ENCODE measurements at regions not wholly inside any gene's neighbourhood (a gene's known extent, or its start where the extent isn't known, plus 50 kb on each side); places are given as distances from the start of the nearest gene placed in this dataset.

- TF ChIP-seq CTCF (IDR thresholded peaks at IDR 0.05; ENCODE audit: control extremely low read depth in 1 of 3, insufficient read depth in 1 of 3, low read depth in 1 of 3, low read length in 3 of 3), result no peak
- no peak for TF ChIP-seq MAFK (IDR thresholded peaks at IDR 0.05; ENCODE audit: low read depth, low read length)
- TF ChIP-seq CTBP2 (IDR thresholded peaks at IDR 0.05; ENCODE audit: borderline replicate concordance, insufficient read depth, insufficient read length, low read length), result no peak
- TF ChIP-seq TCF12 (IDR thresholded peaks at IDR 0.05; ENCODE audit: low read depth, low read length), result no peak
- TF ChIP-seq FOSL1 (IDR thresholded peaks at IDR 0.05; ENCODE audit: insufficient read depth, low read depth, low read length), result no peak
- no peak for TF ChIP-seq CEBPB (IDR thresholded peaks at IDR 0.05; ENCODE audit: low read depth, low read length)
- no peak for TF ChIP-seq EZH2 (IDR thresholded peaks at IDR 0.05; ENCODE audit: low read depth, low read length, severe bottlenecking)
- no peak for TF ChIP-seq ASH2L (IDR thresholded peaks at IDR 0.05; ENCODE audit: low read length)
- no peak for TF ChIP-seq SP2 (IDR thresholded peaks at IDR 0.05; ENCODE audit: low read length)
Observed at GRCh38 chr14:61640158-61641136, 54.9 kb upstream of the HIF1A start (continued).

All from H1 (cell line).